ENCODE measurements at regions not wholly inside any gene's neighbourhood (a gene's known extent, or its start where the extent isn't known, plus 50 kb on each side); places are given as distances from the start of the nearest gene placed in this dataset.

- H3K36me3 ChIP-seq = no peaks in the 10 kb centered on the region
- TF ChIP-seq CTCF (IDR thresholded peaks at IDR 0.05) = no peak
Measured at GRCh38 chr1:231478019-231478785, 50.3 kb upstream of the TSNAX start.

More at GRCh38 chr1:231478019-231478785, 50.3 kb upstream of the TSNAX start:
- Histone ChIP-seq H3K4me1 (ENCODE audit: control insufficient read depth in 1 of 2, insufficient read depth in 1 of 2, low read depth in 1 of 2, low read length in 1 of 2) (no peaks in the 10 kb centered on the region), H3K4me3 (ENCODE audit: low read depth in 1 of 2, low read length in 1 of 2) (no peak overlapping the region), H3K27ac (no peak overlapping the region), H3K9me3 (no peaks in the 10 kb centered on the region), H3K27me3 (peaks cover 58% of the 10 kb centered on the region)
